ENCODE measurements at regions not wholly inside any gene's neighbourhood (a gene's known extent, or its start where the extent isn't known, plus 50 kb on each side); places are given as distances from the start of the nearest gene placed in this dataset.

GRCh38 chr3:152026033-152026556, 152.7 kb downstream of the SUCNR1 start:
- TF ChIP-seq POLR2A (IDR thresholded peaks at IDR 0.05) (no peak), POLR2AphosphoS5 (IDR thresholded peaks at IDR 0.05) (no peak)
- TF ChIP-seq, protein P1, sequence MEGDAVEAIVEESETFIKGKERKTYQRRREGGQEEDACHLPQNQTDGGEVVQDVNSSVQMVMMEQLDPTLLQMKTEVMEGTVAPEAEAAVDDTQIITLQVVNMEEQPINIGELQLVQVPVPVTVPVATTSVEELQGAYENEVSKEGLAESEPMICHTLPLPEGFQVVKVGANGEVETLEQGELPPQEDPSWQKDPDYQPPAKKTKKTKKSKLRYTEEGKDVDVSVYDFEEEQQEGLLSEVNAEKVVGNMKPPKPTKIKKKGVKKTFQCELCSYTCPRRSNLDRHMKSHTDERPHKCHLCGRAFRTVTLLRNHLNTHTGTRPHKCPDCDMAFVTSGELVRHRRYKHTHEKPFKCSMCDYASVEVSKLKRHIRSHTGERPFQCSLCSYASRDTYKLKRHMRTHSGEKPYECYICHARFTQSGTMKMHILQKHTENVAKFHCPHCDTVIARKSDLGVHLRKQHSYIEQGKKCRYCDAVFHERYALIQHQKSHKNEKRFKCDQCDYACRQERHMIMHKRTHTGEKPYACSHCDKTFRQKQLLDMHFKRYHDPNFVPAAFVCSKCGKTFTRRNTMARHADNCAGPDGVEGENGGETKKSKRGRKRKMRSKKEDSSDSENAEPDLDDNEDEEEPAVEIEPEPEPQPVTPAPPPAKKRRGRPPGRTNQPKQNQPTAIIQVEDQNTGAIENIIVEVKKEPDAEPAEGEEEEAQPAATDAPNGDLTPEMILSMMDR (IDR thresholded peaks at IDR 0.05) = peak in 1 of 4 experiments; percentile 36

All from prostate gland (tissue), 2 donors.